ENCODE measurements at regions not wholly inside any gene's neighbourhood (a gene's known extent, or its start where the extent isn't known, plus 50 kb on each side); places are given as distances from the start of the nearest gene placed in this dataset.

DNA sequence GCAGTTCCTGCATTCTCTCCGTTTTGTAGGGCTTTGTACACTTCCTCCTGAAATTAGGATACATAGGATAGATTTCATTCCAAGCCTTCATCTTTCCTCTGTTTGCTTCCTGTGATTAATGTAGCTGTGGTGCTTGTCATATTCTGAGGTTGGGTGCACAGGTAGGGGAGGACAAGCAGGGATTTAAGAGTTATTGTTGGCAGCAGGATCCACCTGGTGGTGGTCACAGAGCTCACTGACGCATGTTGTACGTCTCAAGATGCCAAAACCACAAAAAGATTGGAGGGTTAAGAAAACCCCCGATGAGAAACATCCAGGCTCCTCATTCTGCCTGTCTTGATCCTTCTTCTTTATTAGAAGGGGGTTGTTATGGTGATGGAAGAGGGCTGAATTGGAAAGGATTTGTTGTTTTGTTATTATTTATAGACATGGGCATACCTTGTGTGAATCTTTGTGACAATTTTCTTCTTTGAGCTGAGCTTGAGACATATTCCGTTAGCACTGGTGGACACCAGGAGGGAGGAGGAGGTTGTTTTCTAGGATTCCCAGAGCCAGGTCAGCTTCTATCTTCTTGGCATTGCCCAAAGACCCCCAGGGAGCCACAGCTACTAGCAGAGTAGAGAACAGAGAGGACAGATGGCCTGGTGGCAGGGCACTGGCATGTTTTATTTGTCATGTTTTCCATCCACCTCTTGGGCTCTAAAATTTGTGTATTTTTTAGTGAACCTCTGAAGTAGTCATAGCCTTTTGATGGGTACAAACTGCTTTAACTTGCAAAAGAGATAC is 57.7 kb upstream of the LARS2 start:
- DNase-seq (ENCODE audit: low spot score), result no peak

DNA sequence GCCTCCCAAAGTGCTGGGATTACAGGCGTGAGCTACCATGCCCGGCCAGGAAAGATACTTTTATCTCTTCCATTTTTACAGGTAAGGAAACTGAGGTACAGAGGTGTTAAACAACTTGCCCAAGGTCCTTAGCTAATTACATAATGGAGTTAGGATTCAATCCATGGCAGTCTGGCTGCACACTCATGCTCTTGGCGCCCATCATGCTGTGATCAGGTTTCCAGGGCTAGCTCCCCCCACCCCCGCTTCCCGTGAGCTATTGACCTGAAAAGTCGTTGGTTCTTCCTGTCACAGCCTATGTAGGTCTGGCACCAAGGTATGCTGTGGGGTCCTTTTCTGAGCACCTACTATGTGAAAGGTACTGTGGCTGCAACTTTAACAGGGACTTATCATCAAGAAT is 55.9 kb upstream of the LARS2 start:
- no peak for DNase-seq (ENCODE audit: low spot score)

DNA sequence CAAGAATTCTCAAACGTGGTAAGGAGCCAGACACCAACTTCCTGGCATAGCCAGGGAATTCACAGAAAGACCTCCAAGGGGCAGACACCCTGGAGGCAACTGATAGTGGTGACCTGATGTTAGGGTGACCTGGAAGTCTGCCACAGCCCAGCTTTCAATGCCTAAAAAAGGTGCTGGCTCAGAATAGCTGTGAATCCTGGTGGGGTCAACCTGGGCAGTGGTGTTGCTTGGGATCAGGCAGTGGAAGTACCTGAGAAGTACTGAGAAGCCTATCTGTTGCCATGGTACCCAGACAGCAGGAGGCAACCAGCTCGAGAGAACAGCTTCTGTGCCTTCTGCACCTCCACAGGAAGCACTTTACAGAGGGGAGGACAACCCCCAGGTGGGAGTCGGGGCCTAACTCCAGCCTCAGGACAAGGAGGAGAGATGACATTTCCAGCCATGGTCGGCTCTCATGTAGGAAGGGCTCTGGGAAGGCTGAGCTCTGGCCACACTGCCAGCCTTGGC is 55.4 kb upstream of the LARS2 start:
- no peak for DNase-seq (ENCODE audit: low spot score)

DNA sequence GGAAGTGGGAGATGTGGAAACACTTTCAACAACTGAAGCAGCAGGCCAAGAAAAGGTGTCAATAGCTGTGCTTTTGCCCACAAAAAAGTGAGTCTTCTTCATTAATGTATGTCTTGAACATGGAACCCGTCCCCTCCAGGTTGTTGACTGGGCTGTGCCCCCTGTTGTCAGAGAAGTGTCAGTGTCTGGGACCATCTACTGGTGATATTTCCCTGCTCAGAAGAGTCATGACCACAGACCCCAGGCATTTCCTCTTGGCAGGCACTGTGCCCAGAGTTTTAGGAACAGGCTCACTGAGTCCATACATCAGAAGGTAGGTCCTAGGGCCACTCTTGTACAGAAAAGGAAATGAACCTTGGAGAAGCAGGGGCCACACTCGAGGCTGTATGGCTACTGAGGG is 54.8 kb upstream of the LARS2 start:
- DNase-seq (ENCODE audit: low spot score), result peak; percentile 32

DNA sequence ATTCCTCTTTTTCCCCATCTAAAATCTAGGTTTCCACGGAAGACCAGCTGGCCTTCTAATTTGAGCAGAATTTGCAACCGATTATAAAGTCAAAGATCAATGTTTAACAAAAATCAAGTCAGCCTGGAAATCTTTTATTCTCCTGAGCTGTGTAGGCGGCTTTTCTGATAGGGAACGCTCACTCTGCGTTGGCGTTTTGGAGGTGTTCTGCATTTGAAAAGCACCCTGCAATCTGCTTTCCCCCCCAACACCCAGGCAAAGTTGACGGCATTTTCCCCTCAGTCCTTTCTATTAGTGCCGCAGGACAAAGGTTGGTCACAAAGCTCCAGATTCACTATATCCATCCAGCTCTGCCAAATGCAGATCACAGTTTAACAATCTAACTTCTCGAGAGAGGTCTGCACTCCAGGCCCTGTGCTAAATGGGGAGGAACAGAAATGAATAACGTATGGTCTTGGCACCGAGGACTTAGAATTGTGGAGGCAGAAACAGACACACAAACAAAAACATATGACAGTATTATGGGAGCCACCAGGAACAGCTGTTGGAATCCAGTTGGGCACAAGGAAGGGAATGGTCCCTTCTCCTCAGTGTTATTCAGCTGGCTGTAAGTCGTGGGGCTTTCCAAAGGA is 50.4 kb upstream of the LARS2 start:
- no peak for DNase-seq (ENCODE audit: low spot score)
